Caco-2 (cell line): ENCODE measurements at regions not wholly inside any gene's neighbourhood (a gene's known extent, or its start where the extent isn't known, plus 50 kb on each side); places are given as distances from the start of the nearest gene placed in this dataset.
A peak's percentile ranks its signal among the peaks of the same experiment; 100 is the strongest.

Source experiments
- BruUV-seq: library from RNA; stranded (reverse); fragments of 400-500 nt; replicated peaks from 2 replicates; lab custom pipeline; 2021; lab: Mats Ljungman, UMichigan
- CTCF ChIA-PET: fragments of 300-600 bp; sonication (Branson Sonifier 250); formaldehyde crosslinking; loops from one replicate; lab custom pipeline; 2022; ENCODE audit warnings: antibody characterized with exemption; lab: Charles Lee
- POLR2A ChIA-PET: fragments of 300-600 bp; sonication (Branson Sonifier 250); formaldehyde crosslinking; loops from one replicate; lab custom pipeline; 2022; ENCODE audit warnings: antibody characterized with exemption; lab: Charles Lee
- DNase-seq, 2 experiments: peaks; one replicate each; pipeline versions ENCODE4 v3.0.0 to v3.0.0-alpha.2; 2020 to 2022
- H3K27me3 ChIP-seq: replicated peaks from 2 replicates; pipeline ENCODE4 v1.6.0; 2011; ENCODE audit warnings: low read length; ENCODE audit not compliant: control insufficient read depth, insufficient read depth
- H3K36me3 ChIP-seq: 2 replicates; pipeline ENCODE4 v1.5.1; 2011; ENCODE audit warnings: low read length; ENCODE audit not compliant: control insufficient read depth, insufficient read depth
- H3K4me1 ChIP-seq: fragments of 250-450 bp; sonication (Bioruptor Pico); 2 replicates; pipeline ENCODE4 v1.5.1; 2020; ENCODE audit warnings: mild to moderate bottlenecking
- H3K4me3 ChIP-seq: 2 replicates; pipeline ENCODE4 v1.5.1; 2011; ENCODE audit warnings: low read depth, mild to moderate bottlenecking, control low read depth, low read length
- H3K9me3 ChIP-seq: fragments of 250-450 bp; sonication (Bioruptor Pico); 2 replicates; pipeline ENCODE4 v1.5.1; 2020; ENCODE audit warnings: mild to moderate bottlenecking, moderate library complexity
- H3K27ac Mint-ChIP-seq: one replicate; pipeline ENCODE4 v1.8.0; 2022; ENCODE audit warnings: mixed read lengths; ENCODE audit not compliant: unreplicated experiment
- H3K27me3 Mint-ChIP-seq: one replicate; pipeline ENCODE4 v1.8.0; 2022; ENCODE audit warnings: mixed read lengths; ENCODE audit not compliant: insufficient read depth, unreplicated experiment
- H3K36me3 Mint-ChIP-seq: one replicate; pipeline ENCODE4 v1.8.0; 2022; ENCODE audit warnings: mild to moderate bottlenecking, mixed read lengths; ENCODE audit not compliant: insufficient read depth, unreplicated experiment
- H3K4me1 Mint-ChIP-seq: one replicate; pipeline ENCODE4 v1.8.0; 2022; ENCODE audit warnings: low read depth, mixed read lengths; ENCODE audit not compliant: unreplicated experiment
- H3K4me3 Mint-ChIP-seq: one replicate; pipeline ENCODE4 v1.8.0; 2022; ENCODE audit warnings: mild to moderate bottlenecking, moderate library complexity, mixed read lengths; ENCODE audit not compliant: unreplicated experiment
- H3K9me3 Mint-ChIP-seq: one replicate; pipeline ENCODE4 v1.8.0; 2022; ENCODE audit warnings: mixed read lengths; ENCODE audit not compliant: unreplicated experiment
- CTCF ChIP-seq, 2 experiments: fragments of 200-600 bp in 1 of 2; IDR thresholded peaks; 1 replicate in 1 of 2; 2 replicates in 1 of 2; pipeline versions ENCODE4 v1.5.1 to v1.8.0; 2011 to 2022; ENCODE audit warnings: antibody characterized with exemption in 1 of 2, control low read depth in 1 of 2, inconsistent platforms in 1 of 2, low read depth in 1 of 2, low read length in 1 of 2, mild to moderate bottlenecking in 1 of 2, moderate library complexity in 1 of 2; ENCODE audit not compliant: insufficient read depth in 1 of 2, severe bottlenecking in 1 of 2, unreplicated experiment in 1 of 2
- intact Hi-C: fragments of 100-400 bp; cut with micrococcal nuclease; formaldehyde crosslinking; loops from one replicate; pipeline ENCODE4 v1.10.0; 2022; ENCODE audit not compliant: unreplicated experiment

GRCh38 chr4:14188214-14188613, 560.7 kb upstream of the BOD1L1 start:
- intact Hi-C loops, result loop anchor here (10.0 kb wide), 1 partner anchor 283 kb away; no protein-coding TSS in a partner anchor
- ChIA-PET POLR2A (no interaction called here), CTCF (no interaction called here)
- H3K4me1 ChIP-seq, result no peaks in the 10 kb centered on the region
- H3K4me3 Mint-ChIP-seq, result no peak overlapping the region
- no TSS peak for BruUV-seq
- H3K27me3 Mint-ChIP-seq, result no peaks in the 10 kb centered on the region
- no peaks in the 10 kb centered on the region for H3K9me3 ChIP-seq
- H3K4me3 ChIP-seq, result no peak overlapping the region
- no peaks in the 10 kb centered on the region for H3K27me3 ChIP-seq
- no peak for TF ChIP-seq CTCF (IDR thresholded peaks at IDR 0.05; ENCODE audit: insufficient read depth in 1 of 2, low read depth in 1 of 2, low read length in 1 of 2, severe bottlenecking in 1 of 2, unreplicated experiment in 1 of 2)
- H3K36me3 ChIP-seq, result no peaks in the 10 kb centered on the region
- no peak overlapping the region for H3K27ac Mint-ChIP-seq
- H3K4me1 Mint-ChIP-seq, result no peaks in the 10 kb centered on the region
- H3K9me3 Mint-ChIP-seq, result no peaks in the 10 kb centered on the region
- DNase-seq, result no peak
- no peaks in the 10 kb centered on the region for H3K36me3 Mint-ChIP-seq

GRCh38 chr4:14193601-14194000, 566.1 kb upstream of the BOD1L1 start:
- POLR2A ChIA-PET, result no interaction called here
- intact Hi-C loops, result no loop called here
- H3K4me3 ChIP-seq, result no peak overlapping the region
- TF ChIP-seq CTCF (IDR thresholded peaks at IDR 0.05; ENCODE audit: insufficient read depth in 1 of 2, low read depth in 1 of 2, low read length in 1 of 2, severe bottlenecking in 1 of 2, unreplicated experiment in 1 of 2), result no peak
- H3K9me3 Mint-ChIP-seq, result no peaks in the 10 kb centered on the region
- H3K27me3 Mint-ChIP-seq, result no peaks in the 10 kb centered on the region
- no peaks in the 10 kb centered on the region for H3K36me3 Mint-ChIP-seq
- no peak overlapping the region for H3K27ac Mint-ChIP-seq
- H3K27me3 ChIP-seq, result no peaks in the 10 kb centered on the region
- no TSS peak for BruUV-seq
- no peak for DNase-seq
- H3K4me3 Mint-ChIP-seq, result no peak overlapping the region
- H3K9me3 ChIP-seq, result no peaks in the 10 kb centered on the region
- H3K4me1 Mint-ChIP-seq, result no peaks in the 10 kb centered on the region
- CTCF ChIA-PET, result no interaction called here
- H3K4me1 ChIP-seq, result no peaks in the 10 kb centered on the region
- H3K36me3 ChIP-seq, result no peaks in the 10 kb centered on the region

GRCh38 chr4:14196131-14196530, 568.6 kb upstream of the BOD1L1 start:
- BruUV-seq, result no TSS peak
- Mint-ChIP-seq H3K9me3 (no peaks in the 10 kb centered on the region), H3K27me3 (no peaks in the 10 kb centered on the region), H3K27ac (no peak overlapping the region), H3K4me1 (no peaks in the 10 kb centered on the region), H3K4me3 (no peak overlapping the region), H3K36me3 (no peaks in the 10 kb centered on the region)
- TF ChIP-seq CTCF (IDR thresholded peaks at IDR 0.05; ENCODE audit: insufficient read depth in 1 of 2, low read depth in 1 of 2, low read length in 1 of 2, severe bottlenecking in 1 of 2, unreplicated experiment in 1 of 2), result no peak
- ChIA-PET CTCF (no interaction called here), POLR2A (no interaction called here)
- Histone ChIP-seq H3K4me3 (no peak overlapping the region), H3K36me3 (no peaks in the 10 kb centered on the region), H3K9me3 (no peaks in the 10 kb centered on the region), H3K4me1 (no peaks in the 10 kb centered on the region), H3K27me3 (no peaks in the 10 kb centered on the region)
- peak; percentile 53 to 70 for DNase-seq
- intact Hi-C loops, result loop anchor here (1.0 kb wide), 1 partner anchor 205 kb away; no protein-coding TSS in a partner anchor
